Trophoblast cell (in vitro differentiated cells and primary cell): ENCODE measurements at regions not wholly inside any gene's neighbourhood (a gene's known extent, or its start where the extent isn't known, plus 50 kb on each side); places are given as distances from the start of the nearest gene placed in this dataset.

ENCODE experiments used
- DNase-seq, 2 donors: peaks; one replicate each; pipeline ENCODE4 v3.0.0-alpha.2; 2016
- H2AFZ ChIP-seq: 2 replicates; pipeline ENCODE4 v1.6.1; 2013; ENCODE audit warnings: low read length, moderate library complexity, mild to moderate bottlenecking; ENCODE audit not compliant: insufficient read depth, poor library complexity
- H2AK5ac ChIP-seq: 2 replicates; pipeline ENCODE4 v1.6.1; 2013; ENCODE audit warnings: mild to moderate bottlenecking, low read length
- H2BK120ac ChIP-seq: 2 replicates; pipeline ENCODE4 v1.6.1; 2013; ENCODE audit warnings: low read length, mild to moderate bottlenecking, moderate library complexity; ENCODE audit not compliant: insufficient read depth, poor library complexity
- H2BK12ac ChIP-seq: 2 replicates; pipeline ENCODE4 v1.6.1; 2013; ENCODE audit warnings: mild to moderate bottlenecking, low read length, moderate library complexity
- H2BK5ac ChIP-seq: 2 replicates; pipeline ENCODE4 v1.6.1; 2013; ENCODE audit warnings: low read length, low read depth, moderate library complexity, mild to moderate bottlenecking; ENCODE audit not compliant: poor library complexity
- H3K14ac ChIP-seq: 2 replicates; pipeline ENCODE4 v1.6.1; 2013; ENCODE audit warnings: mild to moderate bottlenecking, low read length
- H3K18ac ChIP-seq: 2 replicates; pipeline ENCODE4 v1.6.1; 2013; ENCODE audit warnings: mild to moderate bottlenecking, low read length
- H3K23ac ChIP-seq: 2 replicates; pipeline ENCODE4 v1.6.1; 2013; ENCODE audit warnings: low read length
- H3K27ac ChIP-seq: 2 replicates; pipeline ENCODE4 v1.5.1; 2013; ENCODE audit warnings: low read depth, mild to moderate bottlenecking, inconsistent platforms, low read length, moderate library complexity
- H3K27me3 ChIP-seq: 2 replicates; pipeline ENCODE4 v1.6.1; 2013; ENCODE audit warnings: inconsistent platforms, mild to moderate bottlenecking, low read length, moderate library complexity; ENCODE audit not compliant: insufficient read depth
- H3K36me3 ChIP-seq, 2 experiments: 1 replicate in 1 of 2; 2 replicates in 1 of 2; pipeline ENCODE4 v1.6.1; 2013; ENCODE audit warnings: low read length in 2 of 2, mild to moderate bottlenecking in 2 of 2, moderate library complexity in 1 of 2; ENCODE audit not compliant: insufficient read depth in 2 of 2, control insufficient read depth in 1 of 2
- H3K4ac ChIP-seq: 2 replicates; pipeline ENCODE4 v1.6.1; 2013; ENCODE audit warnings: low read depth, mild to moderate bottlenecking, low read length, moderate library complexity
- H3K4me1 ChIP-seq, 2 experiments: 1 replicate in 1 of 2; 2 replicates in 1 of 2; pipeline ENCODE4 v1.6.1; 2013; ENCODE audit warnings: low read length in 2 of 2, mild to moderate bottlenecking in 2 of 2, moderate library complexity in 1 of 2; ENCODE audit not compliant: insufficient read depth in 2 of 2, control insufficient read depth in 1 of 2
- H3K4me2 ChIP-seq: 2 replicates; pipeline ENCODE4 v1.6.1; 2013; ENCODE audit warnings: inconsistent platforms, mild to moderate bottlenecking, low read length, moderate library complexity
- H3K4me3 ChIP-seq: 2 replicates; pipeline ENCODE4 v1.5.1; 2013; ENCODE audit warnings: mild to moderate bottlenecking, low read depth, low read length, inconsistent platforms
- H3K79me1 ChIP-seq: one replicate; pipeline ENCODE4 v1.6.1; 2013; ENCODE audit warnings: low read length
- H3K79me2 ChIP-seq: 2 replicates; pipeline ENCODE4 v1.6.1; 2013; ENCODE audit warnings: low read length, mild to moderate bottlenecking; ENCODE audit not compliant: control insufficient read depth, insufficient read depth, poor library complexity
- H3K9ac ChIP-seq: 2 replicates; pipeline ENCODE4 v1.6.1; 2013; ENCODE audit warnings: mild to moderate bottlenecking, low read length
- H3K9me3 ChIP-seq: 2 replicates; pipeline ENCODE4 v1.6.1; 2013; ENCODE audit warnings: low read depth, mild to moderate bottlenecking, control low read depth, inconsistent platforms, low read length; ENCODE audit not compliant: insufficient read depth
- H4K12ac ChIP-seq: 2 replicates; pipeline ENCODE4 v1.6.1; 2013; ENCODE audit warnings: low read depth, mild to moderate bottlenecking, low read length, moderate library complexity
- H4K8ac ChIP-seq: 2 replicates; pipeline ENCODE4 v1.6.1; 2013; ENCODE audit warnings: low read depth, mild to moderate bottlenecking, low read length, moderate library complexity
- H4K91ac ChIP-seq: one replicate; pipeline ENCODE4 v1.6.1; 2013; ENCODE audit warnings: low read depth, mild to moderate bottlenecking, low read length, moderate library complexity
- WGBS: extraction: QIAGEN DNeasy Blood & Tissue Kit; methylation state at CpG from one replicate; pipeline ENCODE4 v1.1.7; 2013; ENCODE audit warnings: missing lambda C conversion rate; ENCODE audit not compliant: insufficient read length, insufficient coverage; ENCODE audit errors: extremely low coverage; 5-methylcytosine and 5-hydroxymethylcytosine counted together

GRCh38 chr20:5492937-5493336 is 117.9 kb downstream of the GPCPD1 start:
- no peak overlapping the region for H3K23ac ChIP-seq
- no peaks in the 10 kb centered on the region for H3K27me3 ChIP-seq
- no peaks in the 10 kb centered on the region for H3K4me1 ChIP-seq
- H3K4me3 ChIP-seq = no peak overlapping the region
- H3K79me1 ChIP-seq = no peaks in the 10 kb centered on the region
- H2AFZ ChIP-seq = no peak overlapping the region
- no peak for DNase-seq
- H3K79me2 ChIP-seq = no peaks in the 10 kb centered on the region
- H3K4me2 ChIP-seq = no peak overlapping the region
- no peaks in the 10 kb centered on the region for H3K36me3 ChIP-seq
- H3K9me3 ChIP-seq = peaks cover 2% of the 10 kb centered on the region
- no peak overlapping the region for H3K18ac ChIP-seq
- WGBS = no CpG with 5 or more reads among the region's 5 CpGs
- no peak overlapping the region for H3K4ac ChIP-seq
- no peak overlapping the region for H3K27ac ChIP-seq
- H2BK120ac ChIP-seq = no peak overlapping the region
- H3K14ac ChIP-seq = no peak overlapping the region
- no peak overlapping the region for H2BK12ac ChIP-seq
- no peak overlapping the region for H4K12ac ChIP-seq
- no peak overlapping the region for H2AK5ac ChIP-seq
- no peak overlapping the region for H4K8ac ChIP-seq
- no peak overlapping the region for H2BK5ac ChIP-seq
- H4K91ac ChIP-seq = no peak overlapping the region
- H3K9ac ChIP-seq = no peak overlapping the region

- no CpG with 5 or more reads among the region's 3 CpGs for WGBS
- Histone ChIP-seq H3K79me2 (no peaks in the 10 kb centered on the region), H3K27ac (no peak overlapping the region)
Measured at GRCh38 chr20:5491455-5491854, 119.4 kb downstream of the GPCPD1 start.

GRCh38 chr20:5489601-5490000 is 121.2 kb downstream of the GPCPD1 start:
- no peak overlapping the region for H3K9ac ChIP-seq
- no peak overlapping the region for H2BK120ac ChIP-seq
- H3K27ac ChIP-seq = no peak overlapping the region
- no peaks in the 10 kb centered on the region for H3K79me1 ChIP-seq
- H3K27me3 ChIP-seq = no peaks in the 10 kb centered on the region
- H3K4me3 ChIP-seq = no peak overlapping the region
- H3K4me1 ChIP-seq = no peaks in the 10 kb centered on the region
- no peak overlapping the region for H2BK12ac ChIP-seq
- DNase-seq = no peak
- H3K36me3 ChIP-seq = no peaks in the 10 kb centered on the region
- H4K12ac ChIP-seq = no peak overlapping the region
- H3K4ac ChIP-seq = no peak overlapping the region
- H2AK5ac ChIP-seq = no peak overlapping the region
- no peak overlapping the region for H2BK5ac ChIP-seq
- H3K4me2 ChIP-seq = no peak overlapping the region
- whole genome bisulfite sequencing = no CpG with 5 or more reads among the region's 1 CpG
- H2AFZ ChIP-seq = no peak overlapping the region
- H3K9me3 ChIP-seq = peaks cover 2% of the 10 kb centered on the region
- H3K14ac ChIP-seq = no peak overlapping the region
- no peak overlapping the region for H4K8ac ChIP-seq
- no peaks in the 10 kb centered on the region for H3K79me2 ChIP-seq
- H4K91ac ChIP-seq = no peak overlapping the region
- no peak overlapping the region for H3K18ac ChIP-seq
- no peak overlapping the region for H3K23ac ChIP-seq

More at GRCh38 chr20:5491455-5491854, 119.4 kb downstream of the GPCPD1 start:
- Histone ChIP-seq H3K9me3 (peaks cover 2% of the 10 kb centered on the region), H3K23ac (no peak overlapping the region), H3K14ac (no peak overlapping the region), H3K27me3 (no peaks in the 10 kb centered on the region), H4K91ac (no peak overlapping the region), H4K8ac (no peak overlapping the region), H2AK5ac (no peak overlapping the region), H3K9ac (no peak overlapping the region), H3K4ac (no peak overlapping the region), H4K12ac (no peak overlapping the region), H3K36me3 (no peaks in the 10 kb centered on the region), H3K4me1 (no peaks in the 10 kb centered on the region), H2AFZ (no peak overlapping the region), H3K79me1 (no peaks in the 10 kb centered on the region), H2BK5ac (no peak overlapping the region), H3K4me2 (no peak overlapping the region), H3K18ac (no peak overlapping the region), H3K4me3 (no peak overlapping the region), H2BK120ac (no peak overlapping the region), H2BK12ac (no peak overlapping the region)
- no peak for DNase-seq

- WGBS = no CpG with 5 or more reads among the region's 2 CpGs
- Histone ChIP-seq H2AK5ac (no peak overlapping the region), H2BK5ac (no peak overlapping the region), H3K27me3 (no peaks in the 10 kb centered on the region), H2BK12ac (no peak overlapping the region), H3K27ac (no peak overlapping the region), H3K4me1 (no peaks in the 10 kb centered on the region), H3K4me2 (no peak overlapping the region), H4K8ac (no peak overlapping the region), H4K91ac (no peak overlapping the region), H2BK120ac (no peak overlapping the region), H3K79me1 (no peaks in the 10 kb centered on the region), H3K9me3 (peaks cover 2% of the 10 kb centered on the region), H3K4me3 (no peak overlapping the region), H3K4ac (no peak overlapping the region), H3K23ac (no peak overlapping the region), H3K18ac (no peak overlapping the region), H4K12ac (no peak overlapping the region), H3K36me3 (no peaks in the 10 kb centered on the region), H3K9ac (no peak overlapping the region), H3K79me2 (no peaks in the 10 kb centered on the region), H3K14ac (no peak overlapping the region), H2AFZ (no peak overlapping the region)
- no peak for DNase-seq
Measured at GRCh38 chr20:5488823-5489222, 122.0 kb downstream of the GPCPD1 start.
